IMR-90 (cell line): ENCODE measurements at regions not wholly inside any gene's neighbourhood (a gene's known extent, or its start where the extent isn't known, plus 50 kb on each side); places are given as distances from the start of the nearest gene placed in this dataset.

Experiments used
- ATAC-seq: fragments of 200-7000 bp; cut with Tn5 transposase; 2 replicates; pipeline ENCODE4 v1.9.1; 2020; ENCODE audit warnings: low read depth, mild to moderate bottlenecking, moderate library complexity
- BruUV-seq: library from RNA; stranded (reverse); fragments of 400-500 nt; replicated peaks from 2 replicates; lab custom pipeline; 2021; lab: Mats Ljungman, UMichigan
- CTCF ChIA-PET: fragments of 300-600 bp; formaldehyde crosslinking; extraction: SDS; loops from one replicate; lab custom pipeline; 2021; ENCODE audit warnings: antibody characterized with exemption; lab: Yijun Ruan, JAX
- POLR2A ChIA-PET: fragments of 300-600 bp; sonication (Branson Sonifier 250); formaldehyde crosslinking; loops from one replicate; lab custom pipeline; 2022; ENCODE audit warnings: antibody characterized with exemption; ENCODE audit not compliant: unreplicated experiment; lab: Charles Lee
- DNase-seq: peaks from one replicate; pipeline ENCODE4 v3.0.0; 2013
- H2AFZ ChIP-seq: replicated peaks from 2 replicates; pipeline ENCODE3; 2013; ENCODE audit warnings: low read length, mild to moderate bottlenecking; ENCODE audit not compliant: poor library complexity
- H2AK5ac ChIP-seq: 2 replicates; pipeline ENCODE4 v1.6.1; 2013; ENCODE audit warnings: low read depth, low read length, inconsistent platforms
- H2AK9ac ChIP-seq: replicated peaks from 2 replicates; pipeline ENCODE3; 2013; ENCODE audit warnings: mild to moderate bottlenecking, low read depth, low read length, moderate library complexity; ENCODE audit not compliant: poor library complexity
- H2BK120ac ChIP-seq: 2 replicates; pipeline ENCODE4 v1.6.1; 2013; ENCODE audit warnings: low read depth, low read length, inconsistent platforms
- H2BK15ac ChIP-seq: 3 replicates; pipeline ENCODE4 v1.6.1; 2013; ENCODE audit warnings: low read depth, low read length, inconsistent platforms
- H2BK20ac ChIP-seq: 2 replicates; pipeline ENCODE4 v1.6.1; 2013; ENCODE audit warnings: low read depth, mild to moderate bottlenecking, inconsistent platforms, low read length, moderate library complexity
- H2BK5ac ChIP-seq: 2 replicates; pipeline ENCODE4 v1.6.1; 2013; ENCODE audit warnings: mild to moderate bottlenecking, low read depth, low read length, inconsistent platforms; ENCODE audit not compliant: poor library complexity, severe bottlenecking
- H3K14ac ChIP-seq: replicated peaks from 2 replicates; pipeline ENCODE4 v1.6.1; 2013; ENCODE audit warnings: low read depth, low read length, inconsistent platforms
- H3K18ac ChIP-seq: 2 replicates; pipeline ENCODE4 v1.6.1; 2013; ENCODE audit warnings: low read depth, low read length, control low read depth
- H3K23ac ChIP-seq: 2 replicates; pipeline ENCODE4 v1.6.1; 2013; ENCODE audit warnings: low read depth, low read length, inconsistent platforms
- H3K27ac ChIP-seq: 2 replicates; pipeline ENCODE4 v1.5.1; 2013; ENCODE audit warnings: mild to moderate bottlenecking, control low read depth, low read length; ENCODE audit not compliant: insufficient read depth
- H3K27me3 ChIP-seq: 2 replicates; pipeline ENCODE4 v1.6.1; 2013; ENCODE audit warnings: low read length; ENCODE audit not compliant: control insufficient read depth, insufficient read depth
- H3K36me3 ChIP-seq: 2 replicates; pipeline ENCODE4 v1.6.1; 2013; ENCODE audit warnings: low read length, mixed read lengths; ENCODE audit not compliant: control insufficient read depth, insufficient read depth
- H3K4ac ChIP-seq: 2 replicates; pipeline ENCODE4 v1.6.1; 2013; ENCODE audit warnings: low read depth, low read length, inconsistent platforms
- H3K4me1 ChIP-seq: 2 replicates; pipeline ENCODE4 v1.6.1; 2013; ENCODE audit warnings: low read length, mixed read lengths; ENCODE audit not compliant: control insufficient read depth, insufficient read depth
- H3K4me2 ChIP-seq: 2 replicates; pipeline ENCODE4 v1.6.1; 2013; ENCODE audit warnings: low read depth, mild to moderate bottlenecking, control low read depth, low read length, moderate library complexity
- H3K4me3 ChIP-seq: 2 replicates; pipeline ENCODE4 v1.5.1; 2013; ENCODE audit warnings: low read depth, mild to moderate bottlenecking, control low read depth, low read length, moderate library complexity; ENCODE audit not compliant: insufficient read depth
- H3K56ac ChIP-seq: 2 replicates; pipeline ENCODE4 v1.6.1; 2013; ENCODE audit warnings: low read length, inconsistent platforms; ENCODE audit not compliant: insufficient read depth; ENCODE audit errors: extremely low read depth
- H3K79me1 ChIP-seq, 2 experiments: 2 replicates each; pipeline ENCODE4 v1.6.1; 2013; ENCODE audit warnings: low read length in 2 of 2, inconsistent platforms in 1 of 2, low read depth in 1 of 2
- H3K9ac ChIP-seq: 2 replicates; pipeline ENCODE4 v1.6.1; 2013; ENCODE audit warnings: low read depth, low read length, control low read depth
- H3K9me1 ChIP-seq: 2 replicates; pipeline ENCODE4 v1.6.1; 2013; ENCODE audit warnings: low read length, inconsistent platforms; ENCODE audit not compliant: insufficient read depth
- H3K9me3 ChIP-seq: 2 replicates; pipeline ENCODE4 v1.6.1; 2013; ENCODE audit warnings: low read length; ENCODE audit not compliant: control insufficient read depth, insufficient read depth
- H4K20me1 ChIP-seq: 2 replicates; pipeline ENCODE4 v1.6.1; 2013; ENCODE audit warnings: low read length, inconsistent platforms; ENCODE audit not compliant: insufficient read depth
- H4K5ac ChIP-seq: 2 replicates; pipeline ENCODE4 v1.6.1; 2013; ENCODE audit warnings: mild to moderate bottlenecking, low read depth, low read length, control low read depth
- H4K8ac ChIP-seq, 2 experiments: 2 replicates each; pipeline ENCODE4 v1.6.1; 2013; ENCODE audit warnings: low read depth in 2 of 2, low read length in 2 of 2, control low read depth in 1 of 2, inconsistent platforms in 1 of 2
- H4K91ac ChIP-seq: 2 replicates; pipeline ENCODE4 v1.6.1; 2013; ENCODE audit warnings: low read depth, low read length, inconsistent platforms; ENCODE audit not compliant: insufficient read depth
- BHLHE40 ChIP-seq: fragments of 150-350 bp; IDR thresholded peaks from 2 replicates; pipeline ENCODE4 v1.6.1; 2016; ENCODE audit warnings: mild to moderate bottlenecking, low read depth, low read length
- CHD1 ChIP-seq: IDR thresholded peaks from 2 replicates; pipeline ENCODE4 v1.6.1; 2012; ENCODE audit warnings: low read depth, low read length, improper control_type of control experiment
- MXI1 ChIP-seq: IDR thresholded peaks from 2 replicates; pipeline ENCODE4 v1.6.1; 2012; ENCODE audit warnings: low read depth, mild to moderate bottlenecking, low read length, moderate library complexity, borderline replicate concordance
- NFE2L2 ChIP-seq: fragments of 150-350 bp; IDR thresholded peaks from 2 replicates; pipeline ENCODE4 v1.6.1; 2016; ENCODE audit warnings: low read depth, mild to moderate bottlenecking, low read length
- RAD21 ChIP-seq: IDR thresholded peaks from 2 replicates; pipeline ENCODE4 v1.6.1; 2012; ENCODE audit warnings: low read length, improper control_type of control experiment
- SMC3 ChIP-seq: fragments of 150-350 bp; IDR thresholded peaks from 2 replicates; pipeline ENCODE4 v1.6.1; 2016; ENCODE audit warnings: low read depth, mild to moderate bottlenecking, antibody characterized with exemption, low read length, moderate library complexity
- USF2 ChIP-seq: fragments of 150-350 bp; IDR thresholded peaks from 2 replicates; pipeline ENCODE4 v1.6.1; 2017; ENCODE audit warnings: mild to moderate bottlenecking, antibody characterized with exemption, low read length, low read depth
- WGBS, 2 experiments: methylation state at CpG; one replicate each; pipeline versions ENCODE4 v1.1.5 to v1.1.7; 2013; ENCODE audit warnings: missing lambda C conversion rate in 2 of 2; ENCODE audit not compliant: insufficient read length in 1 of 2; ENCODE audit errors: extremely low coverage in 2 of 2; 5-methylcytosine and 5-hydroxymethylcytosine counted together
- dilution Hi-C: fragments of 300-500 bp; cut with HindIII; formaldehyde crosslinking; loops from one replicate; pipeline ENCODE4 v1.14.3; 2018; ENCODE audit warnings: low sequenced_read_pairs; ENCODE audit not compliant: unreplicated experiment
- in situ Hi-C: fragments of 300-500 bp; cut with MboI; formaldehyde crosslinking; loops from 3 replicates; pipeline ENCODE4 v1.14.3; 2019; ENCODE audit warnings: low sequenced_read_pairs, inconsistent platforms, mixed read lengths
- intact Hi-C: fragments of 100-400 bp; cut with micrococcal nuclease; formaldehyde crosslinking; loops from 2 replicates; pipeline ENCODE4 v1.10.0; 2022
- TF ChIP-seq, protein P1 (sequence below): conservative IDR thresholded peaks from 2 replicates; pipeline ENCODE4 v1.5.1; 2012; ENCODE audit warnings: mild to moderate bottlenecking, low read depth, low read length, improper control_type of control experiment
- TF ChIP-seq, protein P2 (sequence below): fragments of 150-350 bp; IDR thresholded peaks from 2 replicates; pipeline ENCODE4 v1.6.1; 2016; ENCODE audit warnings: low read depth, mild to moderate bottlenecking, low read length, moderate library complexity, borderline replicate concordance

GRCh38 chr11:42171046-42171445 lies 711.6 kb upstream of the LRRC4C start:
- no peak overlapping the region for H3K9ac ChIP-seq
- ChIA-PET CTCF (no interaction called here), POLR2A (no interaction called here)
- DNase-seq = no peak
- H3K56ac ChIP-seq = no peak overlapping the region
- no peak overlapping the region for H3K27ac ChIP-seq
- dilution Hi-C loops (no loop called here), in situ Hi-C loops (no loop called here), intact Hi-C loops (no loop called here)
- no peak overlapping the region for H2AK5ac ChIP-seq
- no peak overlapping the region for H2BK120ac ChIP-seq
- no peak overlapping the region for H3K4me3 ChIP-seq
- H4K20me1 ChIP-seq = no peaks in the 10 kb centered on the region
- WGBS, 2 experiments = no CpG with 5 or more reads among the region's 1 CpG
- no peaks in the 10 kb centered on the region for H3K27me3 ChIP-seq
- TF ChIP-seq CHD1 (no peak), MXI1 (no peak), RAD21 (no peak), SMC3 (no peak), BHLHE40 (no peak), USF2 (no peak), NFE2L2 (no peak)
- TF ChIP-seq, protein P1, sequence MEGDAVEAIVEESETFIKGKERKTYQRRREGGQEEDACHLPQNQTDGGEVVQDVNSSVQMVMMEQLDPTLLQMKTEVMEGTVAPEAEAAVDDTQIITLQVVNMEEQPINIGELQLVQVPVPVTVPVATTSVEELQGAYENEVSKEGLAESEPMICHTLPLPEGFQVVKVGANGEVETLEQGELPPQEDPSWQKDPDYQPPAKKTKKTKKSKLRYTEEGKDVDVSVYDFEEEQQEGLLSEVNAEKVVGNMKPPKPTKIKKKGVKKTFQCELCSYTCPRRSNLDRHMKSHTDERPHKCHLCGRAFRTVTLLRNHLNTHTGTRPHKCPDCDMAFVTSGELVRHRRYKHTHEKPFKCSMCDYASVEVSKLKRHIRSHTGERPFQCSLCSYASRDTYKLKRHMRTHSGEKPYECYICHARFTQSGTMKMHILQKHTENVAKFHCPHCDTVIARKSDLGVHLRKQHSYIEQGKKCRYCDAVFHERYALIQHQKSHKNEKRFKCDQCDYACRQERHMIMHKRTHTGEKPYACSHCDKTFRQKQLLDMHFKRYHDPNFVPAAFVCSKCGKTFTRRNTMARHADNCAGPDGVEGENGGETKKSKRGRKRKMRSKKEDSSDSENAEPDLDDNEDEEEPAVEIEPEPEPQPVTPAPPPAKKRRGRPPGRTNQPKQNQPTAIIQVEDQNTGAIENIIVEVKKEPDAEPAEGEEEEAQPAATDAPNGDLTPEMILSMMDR = no peak
- TF ChIP-seq, protein P2, sequence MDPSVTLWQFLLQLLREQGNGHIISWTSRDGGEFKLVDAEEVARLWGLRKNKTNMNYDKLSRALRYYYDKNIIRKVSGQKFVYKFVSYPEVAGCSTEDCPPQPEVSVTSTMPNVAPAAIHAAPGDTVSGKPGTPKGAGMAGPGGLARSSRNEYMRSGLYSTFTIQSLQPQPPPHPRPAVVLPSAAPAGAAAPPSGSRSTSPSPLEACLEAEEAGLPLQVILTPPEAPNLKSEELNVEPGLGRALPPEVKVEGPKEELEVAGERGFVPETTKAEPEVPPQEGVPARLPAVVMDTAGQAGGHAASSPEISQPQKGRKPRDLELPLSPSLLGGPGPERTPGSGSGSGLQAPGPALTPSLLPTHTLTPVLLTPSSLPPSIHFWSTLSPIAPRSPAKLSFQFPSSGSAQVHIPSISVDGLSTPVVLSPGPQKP = no peak
- no peak overlapping the region for H3K4ac ChIP-seq
- no peak overlapping the region for H4K5ac ChIP-seq
- no peak overlapping the region for H2AK9ac ChIP-seq
- H4K8ac ChIP-seq = no peak overlapping the region
- H2BK5ac ChIP-seq = no peak overlapping the region
- no peak overlapping the region for H3K14ac ChIP-seq
- H2AFZ ChIP-seq = no peak overlapping the region
- BruUV-seq = no TSS peak
- H3K79me1 ChIP-seq = no peaks in the 10 kb centered on the region
- H3K9me3 ChIP-seq = no peaks in the 10 kb centered on the region
- no peaks in the 10 kb centered on the region for H3K4me1 ChIP-seq
- H3K18ac ChIP-seq = no peak overlapping the region
- no peaks in the 10 kb centered on the region for H3K9me1 ChIP-seq
- no peak overlapping the region for H2BK20ac ChIP-seq
- no peaks in the 10 kb centered on the region for H3K36me3 ChIP-seq
- H2BK15ac ChIP-seq = no peak overlapping the region
- no peak overlapping the region for H3K23ac ChIP-seq
- H3K4me2 ChIP-seq = no peak overlapping the region
- no peak overlapping the region for H4K91ac ChIP-seq
- ATAC-seq = no peak
